Stimulated activated naive CD8-positive, alpha-beta T cell treated with anti-CD3 and anti-CD28 coated beads, Interleukin-15, amount 100 ng/mL, for 72 hours (primary cell): ENCODE measurements at regions not wholly inside any gene's neighbourhood (a gene's known extent, or its start where the extent isn't known, plus 50 kb on each side); places are given as distances from the start of the nearest gene placed in this dataset.

Source experiments
- ATAC-seq: fragments of 150-1000 bp; cut with Tn5 transposase; 2 replicates; pipeline ENCODE4 v1.10.0; 2021; ENCODE audit warnings: mild to moderate bottlenecking, moderate library complexity
- DNase-seq, 2 donors: peaks; one replicate each; pipeline ENCODE4 v3.0.0; 2021 to 2022
- H3K27ac Mint-ChIP-seq, 2 donors: one replicate each; pipeline ENCODE4 v1.8.0; 2022; ENCODE audit warnings: mild to moderate bottlenecking in 2 of 2, mixed read lengths in 2 of 2, moderate library complexity in 2 of 2
- H3K27me3 Mint-ChIP-seq: one replicate; pipeline ENCODE4 v1.8.0; 2022; ENCODE audit warnings: mixed read lengths
- H3K4me1 Mint-ChIP-seq: one replicate; pipeline ENCODE4 v1.8.0; 2022; ENCODE audit warnings: mild to moderate bottlenecking, mixed read lengths
- H3K4me3 Mint-ChIP-seq, 2 donors: one replicate each; pipeline ENCODE4 v1.8.0; 2022; ENCODE audit warnings: mild to moderate bottlenecking in 2 of 2, mixed read lengths in 2 of 2, moderate library complexity in 1 of 2
- H3K9me3 Mint-ChIP-seq, 2 donors: one replicate each; pipeline ENCODE4 v1.8.0; 2022; ENCODE audit warnings: mixed read lengths in 2 of 2

GRCh38 chr2:16339206-16339605 lies 326.4 kb downstream of the CYRIA start:
- Mint-ChIP-seq H3K4me1 (no peaks in the 10 kb centered on the region), H3K27me3 (peaks cover 7% of the 10 kb centered on the region), H3K4me3 (no peak overlapping the region)

GRCh38 chr2:16338026-16338425 lies 327.6 kb downstream of the CYRIA start:
- DNase-seq: no peak
- H3K4me3 Mint-ChIP-seq: no peak overlapping the region
- peaks cover 26 to 28% of the 10 kb centered on the region in 2 donors for H3K9me3 Mint-ChIP-seq
- H3K27ac Mint-ChIP-seq: no peak overlapping the region
- no peaks in the 10 kb centered on the region for H3K4me1 Mint-ChIP-seq
- H3K27me3 Mint-ChIP-seq: peaks cover 7% of the 10 kb centered on the region
- ATAC-seq: no peak

More at GRCh38 chr2:16339206-16339605, 326.4 kb downstream of the CYRIA start:
- DNase-seq: no peak
- ATAC-seq: no peak
- Mint-ChIP-seq H3K9me3 (peaks cover 26 to 31% of the 10 kb centered on the region in 2 donors), H3K27ac (no peak overlapping the region)

GRCh38 chr2:16336916-16337315 lies 328.7 kb downstream of the CYRIA start:
- Mint-ChIP-seq H3K9me3 (peaks cover 26% of the 10 kb centered on the region in 2 donors), H3K27ac (no peak overlapping the region), H3K4me1 (no peaks in the 10 kb centered on the region), H3K27me3 (peaks cover 7% of the 10 kb centered on the region), H3K4me3 (no peak overlapping the region)
- no peak for DNase-seq
- ATAC-seq: no peak

- no peak overlapping the region for H3K27ac Mint-ChIP-seq
- no peaks in the 10 kb centered on the region for H3K4me1 Mint-ChIP-seq
- H3K27me3 Mint-ChIP-seq: peaks cover 7% of the 10 kb centered on the region
- DNase-seq (no peak), ATAC-seq (no peak)
- H3K9me3 Mint-ChIP-seq: peaks cover 21 to 23% of the 10 kb centered on the region in 2 donors
- H3K4me3 Mint-ChIP-seq: no peak overlapping the region
Measured at GRCh38 chr2:16336491-16336890, 329.1 kb downstream of the CYRIA start.

- no peak for ATAC-seq
- Mint-ChIP-seq H3K4me3 (no peak overlapping the region), H3K9me3 (peaks cover 19 to 20% of the 10 kb centered on the region in 2 donors), H3K27ac (no peak overlapping the region), H3K27me3 (peaks cover 7% of the 10 kb centered on the region), H3K4me1 (no peaks in the 10 kb centered on the region)
- no peak for DNase-seq
Measured at GRCh38 chr2:16335947-16336346, 329.7 kb downstream of the CYRIA start.

- ATAC-seq (no peak), DNase-seq (no peak)
- Mint-ChIP-seq H3K9me3 (peaks cover 19 to 20% of the 10 kb centered on the region in 2 donors), H3K27me3 (peaks cover 7% of the 10 kb centered on the region), H3K4me3 (no peak overlapping the region), H3K4me1 (no peaks in the 10 kb centered on the region), H3K27ac (no peak overlapping the region)
Measured at GRCh38 chr2:16335604-16335930, 330.1 kb downstream of the CYRIA start.

- Mint-ChIP-seq H3K27me3 (peaks cover 7% of the 10 kb centered on the region), H3K4me3 (no peak overlapping the region), H3K4me1 (no peaks in the 10 kb centered on the region), H3K27ac (no peak overlapping the region), H3K9me3 (peaks cover 18 to 19% of the 10 kb centered on the region in 2 donors)
- ATAC-seq (no peak), DNase-seq (no peak)
Measured at GRCh38 chr2:16334886-16335603, 330.6 kb downstream of the CYRIA start.

GRCh38 chr2:16334366-16334765 lies 331.3 kb downstream of the CYRIA start:
- DNase-seq: no peak
- Mint-ChIP-seq H3K27me3 (peaks cover 7% of the 10 kb centered on the region), H3K9me3 (peaks cover 12 to 14% of the 10 kb centered on the region in 2 donors), H3K4me1 (no peaks in the 10 kb centered on the region), H3K4me3 (no peak overlapping the region), H3K27ac (no peak overlapping the region)
- ATAC-seq: no peak

- no peaks in the 10 kb centered on the region for H3K4me1 Mint-ChIP-seq
- no peak overlapping the region for H3K4me3 Mint-ChIP-seq
- ATAC-seq (no peak), DNase-seq (no peak)
- H3K27ac Mint-ChIP-seq: no peak overlapping the region
- peaks cover 5 to 8% of the 10 kb centered on the region in 2 donors for H3K9me3 Mint-ChIP-seq
- H3K27me3 Mint-ChIP-seq: peaks cover 6% of the 10 kb centered on the region
Measured at GRCh38 chr2:16333681-16334080, 332.0 kb downstream of the CYRIA start.

- Mint-ChIP-seq H3K27me3 (no peaks in the 10 kb centered on the region), H3K4me1 (no peaks in the 10 kb centered on the region), H3K9me3 (no peaks in the 10 kb centered on the region), H3K4me3 (no peak overlapping the region), H3K27ac (no peak overlapping the region)
- ATAC-seq: no peak
- DNase-seq: no peak
Measured at GRCh38 chr2:16332681-16333557, 332.7 kb downstream of the CYRIA start.

GRCh38 chr2:16331772-16332171 lies 333.9 kb downstream of the CYRIA start:
- no peaks in the 10 kb centered on the region for H3K9me3 Mint-ChIP-seq
- H3K4me3 Mint-ChIP-seq: no peak overlapping the region
- no peak for ATAC-seq
- no peaks in the 10 kb centered on the region for H3K27me3 Mint-ChIP-seq
- no peaks in the 10 kb centered on the region for H3K4me1 Mint-ChIP-seq
- H3K27ac Mint-ChIP-seq: no peak overlapping the region
- no peak for DNase-seq

GRCh38 chr2:16330982-16331381 lies 334.7 kb downstream of the CYRIA start:
- Mint-ChIP-seq H3K4me3 (no peak overlapping the region), H3K4me1 (no peaks in the 10 kb centered on the region), H3K27ac (no peak overlapping the region), H3K27me3 (no peaks in the 10 kb centered on the region), H3K9me3 (no peaks in the 10 kb centered on the region)
- DNase-seq: no peak
- ATAC-seq: no peak

GRCh38 chr2:16330571-16330970 lies 335.1 kb downstream of the CYRIA start:
- Mint-ChIP-seq H3K27ac (no peak overlapping the region), H3K4me1 (no peaks in the 10 kb centered on the region), H3K4me3 (no peak overlapping the region), H3K9me3 (no peaks in the 10 kb centered on the region), H3K27me3 (no peaks in the 10 kb centered on the region)
- DNase-seq (no peak), ATAC-seq (no peak)

- Mint-ChIP-seq H3K9me3 (no peaks in the 10 kb centered on the region), H3K27me3 (no peaks in the 10 kb centered on the region), H3K27ac (no peak overlapping the region), H3K4me3 (no peak overlapping the region), H3K4me1 (no peaks in the 10 kb centered on the region)
- ATAC-seq: no peak
- no peak for DNase-seq
Measured at GRCh38 chr2:16330012-16330411, 335.6 kb downstream of the CYRIA start.

- ATAC-seq (no peak), DNase-seq (no peak)
- Mint-ChIP-seq H3K4me3 (no peak overlapping the region), H3K27ac (no peak overlapping the region), H3K4me1 (no peaks in the 10 kb centered on the region), H3K9me3 (no peaks in the 10 kb centered on the region), H3K27me3 (no peaks in the 10 kb centered on the region)
Measured at GRCh38 chr2:16329421-16329820, 336.2 kb downstream of the CYRIA start.

- Mint-ChIP-seq H3K27ac (peak overlapping the region in 1 of 2 donors; percentile 73), H3K4me3 (no peak overlapping the region), H3K4me1 (no peaks in the 10 kb centered on the region), H3K9me3 (no peaks in the 10 kb centered on the region), H3K27me3 (no peaks in the 10 kb centered on the region)
- ATAC-seq (no peak), DNase-seq (no peak)
Measured at GRCh38 chr2:16328521-16329190, 337.0 kb downstream of the CYRIA start.
